ENCODE measurements at regions not wholly inside any gene's neighbourhood (a gene's known extent, or its start where the extent isn't known, plus 50 kb on each side); places are given as distances from the start of the nearest gene placed in this dataset.

DNA sequence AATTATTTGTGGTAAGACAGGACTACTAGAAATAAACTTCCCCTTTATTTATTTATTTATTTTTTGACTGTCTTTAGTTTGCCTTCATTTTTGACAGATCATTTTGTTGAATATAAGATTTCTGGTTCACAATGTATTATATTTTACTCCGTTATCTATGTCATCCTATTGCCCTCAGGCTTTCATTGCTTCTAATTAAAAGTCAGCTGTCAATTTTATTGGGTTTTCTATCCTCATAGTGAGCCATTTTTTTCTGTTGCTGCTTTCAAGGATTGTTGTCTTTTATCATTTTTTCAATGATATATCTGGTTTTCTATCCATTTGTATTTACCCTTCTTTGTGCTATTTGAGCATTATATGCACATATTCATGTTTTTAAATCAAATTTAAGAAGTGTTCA is 866.2 kb downstream of the LRRIQ3 start:
- no peak for TF ChIP-seq POLR2AphosphoS5 (IDR thresholded peaks at IDR 0.05; ENCODE audit: insufficient read depth, low read depth, low read length)
- no peak for TF ChIP-seq EZH2 (IDR thresholded peaks at IDR 0.05; ENCODE audit: borderline replicate concordance, low read depth, low read length, severe bottlenecking)
- TF ChIP-seq, protein P1, sequence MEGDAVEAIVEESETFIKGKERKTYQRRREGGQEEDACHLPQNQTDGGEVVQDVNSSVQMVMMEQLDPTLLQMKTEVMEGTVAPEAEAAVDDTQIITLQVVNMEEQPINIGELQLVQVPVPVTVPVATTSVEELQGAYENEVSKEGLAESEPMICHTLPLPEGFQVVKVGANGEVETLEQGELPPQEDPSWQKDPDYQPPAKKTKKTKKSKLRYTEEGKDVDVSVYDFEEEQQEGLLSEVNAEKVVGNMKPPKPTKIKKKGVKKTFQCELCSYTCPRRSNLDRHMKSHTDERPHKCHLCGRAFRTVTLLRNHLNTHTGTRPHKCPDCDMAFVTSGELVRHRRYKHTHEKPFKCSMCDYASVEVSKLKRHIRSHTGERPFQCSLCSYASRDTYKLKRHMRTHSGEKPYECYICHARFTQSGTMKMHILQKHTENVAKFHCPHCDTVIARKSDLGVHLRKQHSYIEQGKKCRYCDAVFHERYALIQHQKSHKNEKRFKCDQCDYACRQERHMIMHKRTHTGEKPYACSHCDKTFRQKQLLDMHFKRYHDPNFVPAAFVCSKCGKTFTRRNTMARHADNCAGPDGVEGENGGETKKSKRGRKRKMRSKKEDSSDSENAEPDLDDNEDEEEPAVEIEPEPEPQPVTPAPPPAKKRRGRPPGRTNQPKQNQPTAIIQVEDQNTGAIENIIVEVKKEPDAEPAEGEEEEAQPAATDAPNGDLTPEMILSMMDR (IDR thresholded peaks at IDR 0.05; ENCODE audit: extremely low read depth in 1 of 2, insufficient read depth in 1 of 2, low read depth in 1 of 2, low read length in 2 of 2), result no peak
- TF ChIP-seq POLR2A (IDR thresholded peaks at IDR 0.05; ENCODE audit: low read depth, low read length), result no peak
- TF ChIP-seq, protein P2, sequence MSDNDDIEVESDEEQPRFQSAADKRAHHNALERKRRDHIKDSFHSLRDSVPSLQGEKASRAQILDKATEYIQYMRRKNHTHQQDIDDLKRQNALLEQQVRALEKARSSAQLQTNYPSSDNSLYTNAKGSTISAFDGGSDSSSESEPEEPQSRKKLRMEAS (IDR thresholded peaks at IDR 0.05; ENCODE audit: insufficient read depth, insufficient read length), result no peak
- no peak for TF ChIP-seq MYC (IDR thresholded peaks at IDR 0.05; ENCODE audit: low read depth, low read length)
- TF ChIP-seq FOS (IDR thresholded peaks at IDR 0.05; ENCODE audit: borderline replicate concordance, insufficient read depth, low read length), result no peak
- TF ChIP-seq GATA2 (IDR thresholded peaks at IDR 0.05; ENCODE audit: insufficient read depth, insufficient read length, low read depth, low read length), result no peak

All from endothelial cell of umbilical vein (primary cell).